ENCODE measurements at regions not wholly inside any gene's neighbourhood (a gene's known extent, or its start where the extent isn't known, plus 50 kb on each side); places are given as distances from the start of the nearest gene placed in this dataset.
"Not testable (repeated sequence)": the region's sequence is repeated elsewhere in the genome, so short reads cannot be mapped to it uniquely, and the experiment has no call there.

- no peak overlapping the region for H3K27ac ChIP-seq (replicated peaks)
- no peak for TF ChIP-seq SPI1 (IDR thresholded peaks at IDR 0.05; ENCODE audit: borderline replicate concordance, low read depth)
- no peak for TF ChIP-seq CTCF (IDR thresholded peaks at IDR 0.05; ENCODE audit: insufficient read depth, low read length)
- no peak for TF ChIP-seq POLR2AphosphoS5 (IDR thresholded peaks at IDR 0.05; ENCODE audit: low read depth)
- TF ChIP-seq, protein P1, sequence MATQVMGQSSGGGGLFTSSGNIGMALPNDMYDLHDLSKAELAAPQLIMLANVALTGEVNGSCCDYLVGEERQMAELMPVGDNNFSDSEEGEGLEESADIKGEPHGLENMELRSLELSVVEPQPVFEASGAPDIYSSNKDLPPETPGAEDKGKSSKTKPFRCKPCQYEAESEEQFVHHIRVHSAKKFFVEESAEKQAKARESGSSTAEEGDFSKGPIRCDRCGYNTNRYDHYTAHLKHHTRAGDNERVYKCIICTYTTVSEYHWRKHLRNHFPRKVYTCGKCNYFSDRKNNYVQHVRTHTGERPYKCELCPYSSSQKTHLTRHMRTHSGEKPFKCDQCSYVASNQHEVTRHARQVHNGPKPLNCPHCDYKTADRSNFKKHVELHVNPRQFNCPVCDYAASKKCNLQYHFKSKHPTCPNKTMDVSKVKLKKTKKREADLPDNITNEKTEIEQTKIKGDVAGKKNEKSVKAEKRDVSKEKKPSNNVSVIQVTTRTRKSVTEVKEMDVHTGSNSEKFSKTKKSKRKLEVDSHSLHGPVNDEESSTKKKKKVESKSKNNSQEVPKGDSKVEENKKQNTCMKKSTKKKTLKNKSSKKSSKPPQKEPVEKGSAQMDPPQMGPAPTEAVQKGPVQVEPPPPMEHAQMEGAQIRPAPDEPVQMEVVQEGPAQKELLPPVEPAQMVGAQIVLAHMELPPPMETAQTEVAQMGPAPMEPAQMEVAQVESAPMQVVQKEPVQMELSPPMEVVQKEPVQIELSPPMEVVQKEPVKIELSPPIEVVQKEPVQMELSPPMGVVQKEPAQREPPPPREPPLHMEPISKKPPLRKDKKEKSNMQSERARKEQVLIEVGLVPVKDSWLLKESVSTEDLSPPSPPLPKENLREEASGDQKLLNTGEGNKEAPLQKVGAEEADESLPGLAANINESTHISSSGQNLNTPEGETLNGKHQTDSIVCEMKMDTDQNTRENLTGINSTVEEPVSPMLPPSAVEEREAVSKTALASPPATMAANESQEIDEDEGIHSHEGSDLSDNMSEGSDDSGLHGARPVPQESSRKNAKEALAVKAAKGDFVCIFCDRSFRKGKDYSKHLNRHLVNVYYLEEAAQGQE (IDR thresholded peaks at IDR 0.05; ENCODE audit: insufficient replicate concordance, low read depth), result no peak
- no peak for TF ChIP-seq GABPA (IDR thresholded peaks at IDR 0.05; ENCODE audit: low read depth)
- H3K27me3 ChIP-seq (ENCODE audit: insufficient read depth, poor library complexity, severe bottlenecking), result no peaks in the 10 kb centered on the region
- no peak overlapping the region for H3K4me3 ChIP-seq (replicated peaks; ENCODE audit: insufficient read depth, low read length)
- DNase-seq (ENCODE audit: low read depth in 1 of 2, low spot score in 1 of 2), result no peak
Measured at GRCh38 chr5:19240170-19240569, 747.8 kb downstream of the CDH18 start.

- DNase-seq (ENCODE audit: low read depth in 1 of 2, low spot score in 1 of 2), result no peak
Measured at GRCh38 chr5:19241690-19242089, 746.3 kb downstream of the CDH18 start.

DNA sequence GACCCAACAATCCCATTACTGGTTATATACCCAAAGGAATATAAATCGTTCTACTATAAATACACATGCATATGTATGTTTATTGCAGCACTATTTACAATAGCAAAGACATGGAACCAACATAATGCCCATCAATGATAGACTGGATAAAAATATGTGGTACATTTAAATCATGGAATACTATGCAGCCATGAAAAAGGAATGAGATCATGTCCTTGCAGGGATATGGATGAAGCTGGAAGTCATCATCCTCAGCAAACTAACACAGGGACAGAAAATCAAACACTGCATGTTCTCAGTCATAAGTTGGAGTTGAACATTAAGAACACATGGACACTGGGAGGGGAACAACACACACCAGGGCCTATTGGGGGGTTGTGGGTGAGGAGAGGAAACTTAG lies 741.8 kb downstream of the CDH18 start:
- not testable (repeated sequence) for DNase-seq (ENCODE audit: low read depth in 1 of 2, low spot score in 1 of 2); H3K27me3 ChIP-seq (ENCODE audit: insufficient read depth, poor library complexity, severe bottlenecking); H3K27ac ChIP-seq (replicated peaks); H3K4me3 ChIP-seq (replicated peaks; ENCODE audit: insufficient read depth, low read length)

More at GRCh38 chr5:19241690-19242089, 746.3 kb downstream of the CDH18 start:
- Histone ChIP-seq H3K27me3 (ENCODE audit: insufficient read depth, poor library complexity, severe bottlenecking) (no peaks in the 10 kb centered on the region), H3K4me3 (replicated peaks; ENCODE audit: insufficient read depth, low read length) (no peak overlapping the region), H3K27ac (replicated peaks) (no peak overlapping the region)
- TF ChIP-seq, protein P1 (IDR thresholded peaks at IDR 0.05; ENCODE audit: insufficient replicate concordance, low read depth), result no peak
- TF ChIP-seq CTCF (IDR thresholded peaks at IDR 0.05; ENCODE audit: insufficient read depth, low read length), result no peak
- TF ChIP-seq GABPA (IDR thresholded peaks at IDR 0.05; ENCODE audit: low read depth), result no peak
- TF ChIP-seq POLR2AphosphoS5 (IDR thresholded peaks at IDR 0.05; ENCODE audit: low read depth), result no peak
- no peak for TF ChIP-seq SPI1 (IDR thresholded peaks at IDR 0.05; ENCODE audit: borderline replicate concordance, low read depth)

GRCh38 chr5:19247302-19247701 lies 740.7 kb downstream of the CDH18 start:
- Histone ChIP-seq H3K27ac (replicated peaks) (no peak overlapping the region), H3K4me3 (replicated peaks; ENCODE audit: insufficient read depth, low read length) (no peak overlapping the region), H3K27me3 (ENCODE audit: insufficient read depth, poor library complexity, severe bottlenecking) (no peaks in the 10 kb centered on the region)
- DNase-seq (ENCODE audit: low read depth in 1 of 2, low spot score in 1 of 2), result no peak
- TF ChIP-seq GABPA (IDR thresholded peaks at IDR 0.05; ENCODE audit: low read depth) (no peak), CTCF (IDR thresholded peaks at IDR 0.05; ENCODE audit: insufficient read depth, low read length) (no peak), SPI1 (IDR thresholded peaks at IDR 0.05; ENCODE audit: borderline replicate concordance, low read depth) (no peak), POLR2AphosphoS5 (IDR thresholded peaks at IDR 0.05; ENCODE audit: low read depth) (no peak)
- TF ChIP-seq, protein P1 (IDR thresholded peaks at IDR 0.05; ENCODE audit: insufficient replicate concordance, low read depth), result no peak

Data from HL-60 (cell line).